Adrenal gland (tissue), 5 donors: ENCODE measurements at regions not wholly inside any gene's neighbourhood (a gene's known extent, or its start where the extent isn't known, plus 50 kb on each side); places are given as distances from the start of the nearest gene placed in this dataset.

Experiments used
- CTCF ChIP-seq, 6 experiments: fragments of 450-650 bp in 4 of 6; fragments of 200-600 bp in 2 of 6; sonication (generic) in 1 of 6; IDR thresholded peaks; 1 replicate in 5 of 6; 2 replicates in 1 of 6; pipeline versions ENCODE4 v1.5.1 to v1.8.0; 2016 to 2021; ENCODE audit warnings: antibody characterized with exemption in 6 of 6, mild to moderate bottlenecking in 2 of 6, moderate library complexity in 1 of 6
- POLR2A ChIP-seq, 2 donors: fragments of 450-650 bp; IDR thresholded peaks; one replicate each; pipeline ENCODE4 v1.6.1; 2017; ENCODE audit warnings: antibody characterized with exemption in 2 of 2, mild to moderate bottlenecking in 2 of 2, moderate library complexity in 1 of 2
- donor health status: DM: no; HTN: no; CAD: no.

DNA sequence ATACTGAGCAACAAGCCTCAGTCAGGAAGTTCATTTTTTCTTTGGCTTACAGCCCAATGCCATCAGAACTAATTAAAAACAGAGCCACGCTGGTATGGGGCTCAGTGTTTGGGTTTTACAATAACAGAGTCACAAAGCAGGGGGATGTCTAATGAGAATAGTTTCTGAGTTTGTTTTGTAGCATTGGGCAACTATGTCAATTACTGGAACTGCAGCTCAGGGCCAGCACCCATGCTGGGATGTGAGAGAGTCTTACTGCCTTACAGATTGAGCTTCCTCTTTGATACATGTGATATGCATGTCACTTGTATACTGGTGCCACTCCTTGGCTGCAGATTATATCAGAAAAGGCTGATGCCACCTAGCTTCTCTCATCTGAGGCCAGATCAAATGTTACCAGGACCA lies 117.6 kb downstream of the TFAP2B start:
- no peak for TF ChIP-seq CTCF (IDR thresholded peaks at IDR 0.05)
- no peak for TF ChIP-seq POLR2A (IDR thresholded peaks at IDR 0.05)
